HG02763 (cell line): ENCODE measurements at regions not wholly inside any gene's neighbourhood (a gene's known extent, or its start where the extent isn't known, plus 50 kb on each side); places are given as distances from the start of the nearest gene placed in this dataset.

Source experiments
- ATAC-seq: cut with Tn5 transposase; IDR thresholded peaks from one replicate; pipeline ENCODE4 v1.9.1; 2021; ENCODE audit warnings: mild to moderate bottlenecking, moderate library complexity; ENCODE audit not compliant: unreplicated experiment

DNA sequence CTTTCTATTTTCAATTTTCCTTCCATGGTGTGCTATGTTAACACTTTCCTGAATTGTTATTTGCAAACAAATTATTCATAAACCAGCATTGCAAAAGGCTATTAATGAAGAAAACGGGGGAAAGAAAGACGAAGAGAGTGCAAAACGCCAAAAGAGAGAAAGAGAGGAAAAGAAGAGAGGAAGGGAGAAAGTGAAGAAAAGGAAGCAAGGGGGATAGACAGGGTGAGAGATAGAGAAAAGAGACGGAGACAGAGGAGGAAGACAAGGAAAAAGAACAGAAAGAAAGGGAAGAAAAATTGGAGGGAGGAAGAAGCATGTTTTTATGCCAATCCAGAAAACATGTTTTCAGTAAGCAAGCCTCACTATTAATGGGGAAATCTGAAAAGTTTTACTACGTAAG, 310.6 kb downstream of the TFEC start:
- ATAC-seq, result no peak

DNA sequence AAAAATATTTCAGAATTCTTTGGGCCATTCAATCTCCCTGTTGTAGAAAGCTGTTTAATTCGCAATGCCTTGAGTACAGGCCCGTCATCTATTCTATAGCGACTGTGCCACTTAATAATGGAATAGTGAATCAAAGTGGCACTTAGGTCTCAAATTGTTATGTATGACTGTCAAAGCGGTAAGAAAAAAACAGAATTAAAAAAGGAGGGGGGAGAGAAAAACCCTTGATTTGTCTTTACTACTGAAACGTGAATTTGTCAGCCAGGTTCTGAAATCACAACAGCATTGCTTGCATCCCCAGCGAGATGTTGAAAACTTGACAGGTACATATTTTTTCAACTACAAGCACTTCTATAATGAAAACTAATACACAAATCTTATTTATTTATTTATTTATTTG, 320.9 kb downstream of the TFEC start:
- ATAC-seq, result no peak

DNA sequence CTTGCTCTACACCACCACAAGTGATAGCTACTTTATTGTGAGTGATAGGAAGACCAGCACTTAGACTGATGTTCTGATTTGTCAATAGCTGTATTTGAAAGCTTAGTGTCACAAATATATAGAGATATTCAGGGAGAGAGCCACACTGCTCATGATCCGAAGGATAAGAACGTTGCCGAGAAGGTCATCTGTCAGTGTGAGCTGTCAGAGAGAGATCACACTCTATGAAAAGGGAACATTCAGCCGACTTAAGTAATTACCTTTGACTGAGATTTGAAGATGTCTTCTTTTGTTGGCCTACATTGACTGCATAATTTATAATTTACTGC, 322.6 kb downstream of the TFEC start:
- no peak for ATAC-seq

DNA sequence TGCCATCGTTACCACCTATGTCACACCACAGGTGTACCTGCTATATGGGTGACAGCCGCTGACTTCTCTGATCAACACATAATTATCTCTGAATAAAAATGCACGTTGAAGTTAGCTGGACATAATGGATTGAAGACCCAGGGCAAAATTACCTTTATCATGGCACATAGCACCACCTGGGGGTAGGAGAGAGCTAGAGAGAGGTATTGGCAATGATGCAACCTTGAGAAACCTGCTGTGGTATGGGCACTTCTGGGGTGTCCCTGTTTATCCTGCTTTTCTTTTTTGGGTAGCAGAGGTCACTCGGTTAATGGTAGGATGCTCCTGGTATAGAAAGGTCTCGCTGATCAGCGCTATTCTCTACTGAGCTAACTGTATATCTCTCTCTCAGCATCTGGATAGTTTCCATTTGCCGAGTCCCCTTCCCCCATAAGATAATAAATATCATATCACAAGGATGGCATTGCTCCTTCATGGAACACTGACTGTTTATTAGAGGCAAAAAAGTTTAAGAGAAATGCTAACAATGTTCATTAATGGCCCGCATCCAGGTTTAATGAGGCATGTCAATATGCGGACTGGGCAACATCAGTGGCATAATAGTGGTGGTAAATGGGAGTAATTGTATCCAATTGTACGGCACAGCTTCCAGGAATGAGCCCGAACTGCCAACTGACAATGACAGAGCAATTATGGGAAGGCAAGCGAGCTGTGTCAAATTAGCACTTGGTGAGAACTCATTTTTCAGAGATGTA, 323.1 kb downstream of the TFEC start:
- ATAC-seq, result no peak

DNA sequence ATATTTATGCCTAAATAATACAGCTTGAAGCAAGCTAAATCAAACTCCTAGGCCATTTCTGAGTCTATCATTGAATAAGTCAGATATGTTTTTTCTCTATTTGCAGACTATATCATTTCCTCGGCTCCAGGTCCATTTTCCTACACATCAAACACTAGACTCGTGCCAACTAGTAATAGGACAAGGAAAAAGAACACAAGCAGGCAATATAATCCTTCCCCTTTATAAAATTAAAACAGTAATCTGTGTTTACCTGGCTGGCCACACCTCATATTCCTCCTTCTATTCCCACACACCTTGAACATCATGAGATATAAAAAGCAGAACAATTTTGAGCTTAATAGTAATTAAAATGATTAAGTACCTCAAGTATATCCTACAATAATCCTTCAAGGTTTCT, 325.7 kb downstream of the TFEC start:
- ATAC-seq, result no peak

DNA sequence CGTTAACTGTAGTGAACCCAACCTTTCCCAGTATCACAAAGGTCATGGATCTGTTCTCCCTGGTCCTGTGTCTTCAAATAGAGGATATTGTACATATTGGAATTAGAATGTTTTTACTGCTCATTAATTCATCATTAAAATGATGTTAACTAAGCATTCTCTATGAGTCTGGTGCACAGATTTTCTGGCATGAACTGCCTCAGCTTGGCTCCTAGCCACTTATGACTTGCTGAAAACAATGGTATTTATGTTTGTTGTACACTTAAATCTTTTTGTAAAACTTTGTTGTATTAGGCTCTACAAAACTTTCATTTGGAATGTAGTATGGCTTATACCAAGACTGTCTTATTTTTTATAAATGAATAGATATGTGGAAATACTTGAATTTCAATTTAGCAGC, 329.4 kb downstream of the TFEC start:
- no peak for ATAC-seq

DNA sequence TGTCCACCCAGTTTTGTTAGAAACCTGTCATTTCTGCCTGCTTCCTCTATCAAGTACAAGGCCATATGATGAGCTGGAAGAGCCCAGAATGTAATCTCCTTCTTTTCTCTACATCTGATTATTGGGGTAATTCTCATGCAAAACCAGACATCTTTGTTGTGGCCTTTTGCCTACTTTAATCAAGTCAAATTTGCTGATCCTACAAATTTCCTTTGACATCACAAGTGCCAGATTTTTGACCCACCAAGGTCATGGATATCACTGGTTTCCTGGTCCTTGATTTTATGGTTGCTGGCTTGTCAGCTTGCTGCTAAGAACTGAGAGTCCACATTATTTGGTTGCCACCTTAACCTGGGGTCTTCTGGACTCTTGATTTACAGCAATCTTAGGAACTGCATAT, 336.1 kb downstream of the TFEC start:
- ATAC-seq, result no peak

DNA sequence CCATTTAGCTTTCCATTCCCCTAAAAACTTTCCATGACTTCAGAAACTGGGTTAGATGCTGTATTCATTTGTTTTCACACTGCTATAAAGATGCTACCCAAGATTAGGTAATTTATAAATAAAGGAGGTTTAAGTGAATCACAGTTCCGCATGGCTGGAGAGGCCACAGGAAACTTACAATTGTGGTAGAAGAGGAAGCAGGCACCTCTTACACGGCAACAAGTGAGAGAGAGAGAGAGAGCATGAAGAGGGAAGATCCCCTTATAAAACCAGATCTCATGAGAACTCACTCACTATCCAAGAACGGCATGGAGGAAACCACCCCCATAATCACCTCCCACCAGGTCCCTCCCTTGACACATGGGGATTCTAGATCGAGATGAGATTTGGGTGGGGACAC, 336.8 kb downstream of the TFEC start:
- ATAC-seq, result no peak

DNA sequence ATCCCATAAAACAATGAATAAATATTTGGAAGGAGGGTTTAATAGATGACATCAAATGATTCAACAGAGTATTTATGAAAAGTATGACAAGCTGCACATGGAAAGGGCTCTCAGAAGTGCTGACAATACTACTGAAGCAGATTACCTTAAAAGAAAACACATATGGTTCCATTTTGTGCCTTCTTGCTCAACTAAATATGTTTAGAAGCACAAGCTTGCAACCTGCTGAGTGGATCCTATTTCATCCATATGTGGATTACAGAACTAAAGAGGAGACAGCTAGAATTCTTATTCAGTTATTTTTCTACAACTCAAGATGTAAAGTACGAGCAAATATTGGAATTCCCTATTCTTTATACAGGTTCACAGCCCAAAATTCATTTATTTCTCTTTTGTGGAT, 340.6 kb downstream of the TFEC start:
- no peak for ATAC-seq

DNA sequence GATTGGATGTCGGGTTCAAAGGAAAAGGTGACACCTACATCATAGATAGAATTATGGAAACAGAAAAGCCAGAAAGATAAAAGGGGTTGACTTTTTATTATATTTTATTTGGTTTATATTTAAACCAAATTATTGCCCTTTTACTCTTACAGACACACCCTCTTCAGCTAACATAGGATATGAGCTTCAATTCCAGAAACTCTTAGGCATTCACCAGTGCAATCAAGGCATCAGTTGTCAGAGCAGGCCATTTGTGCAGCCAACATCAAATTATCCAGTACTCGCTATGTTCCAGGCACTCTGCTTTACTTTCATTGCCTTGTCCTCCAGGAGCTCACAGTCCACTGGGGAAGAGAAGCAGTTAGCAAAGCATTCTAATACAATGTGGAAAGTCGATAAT, 347.5 kb downstream of the TFEC start:
- ATAC-seq, result no peak

DNA sequence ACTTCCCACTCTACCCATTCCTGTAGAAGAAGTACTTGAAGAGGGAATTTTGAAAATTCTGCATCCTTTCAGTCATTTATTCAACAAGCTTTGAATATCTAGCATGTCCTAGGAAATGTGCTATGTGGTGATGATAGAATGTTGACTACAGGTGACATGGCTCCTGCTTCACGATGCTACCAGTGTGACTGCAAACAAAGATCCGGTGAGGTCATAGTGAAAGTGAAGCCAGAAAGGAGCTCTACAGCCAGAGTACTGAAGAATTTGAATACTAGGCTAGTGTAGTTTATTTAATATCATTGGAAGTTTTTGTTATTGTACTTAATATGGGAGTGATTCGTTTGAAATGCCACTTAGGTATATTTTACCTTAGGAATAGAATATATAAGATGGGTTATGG, 348.1 kb downstream of the TFEC start:
- ATAC-seq, result peak; percentile 46

DNA sequence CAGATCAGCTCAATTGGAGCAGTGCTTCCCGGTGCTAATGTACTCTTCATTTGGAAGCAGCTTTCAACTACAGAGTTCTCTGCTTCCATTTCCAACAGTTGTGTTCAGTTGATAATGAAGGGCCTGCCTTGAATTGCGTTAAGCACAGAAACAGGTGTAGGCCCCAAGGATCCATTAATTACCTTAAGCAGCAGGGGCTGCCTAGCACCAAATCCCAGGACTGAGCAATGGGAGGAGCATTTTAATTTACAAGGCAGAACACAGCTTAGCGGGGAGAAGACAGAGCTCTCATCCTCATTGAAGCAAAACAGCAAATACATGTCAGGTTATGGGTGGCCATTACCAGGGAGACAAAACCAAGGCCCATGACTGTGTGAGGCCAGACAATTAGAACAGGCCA, 349.6 kb downstream of the TFEC start:
- ATAC-seq, result no peak

DNA sequence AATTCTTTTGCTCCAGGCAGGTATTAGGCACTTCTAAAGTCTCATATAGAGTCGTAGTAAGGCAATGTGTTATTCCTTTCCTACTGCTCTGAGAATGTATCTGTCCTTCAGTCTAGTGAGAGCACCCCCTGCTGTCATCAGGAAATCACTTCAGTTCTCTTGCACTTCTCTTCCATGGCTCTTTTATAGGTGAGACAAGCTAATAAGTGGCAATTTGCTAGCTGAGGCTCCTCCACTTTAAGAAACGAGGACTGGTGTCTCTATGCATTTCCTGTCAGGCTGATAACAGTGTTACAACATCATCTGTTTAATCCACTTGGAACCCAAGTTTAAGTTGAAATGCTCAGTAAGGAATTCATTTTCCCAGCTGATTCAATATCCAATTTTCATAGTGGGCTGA, 350.6 kb downstream of the TFEC start:
- peak; percentile 60 for ATAC-seq

DNA sequence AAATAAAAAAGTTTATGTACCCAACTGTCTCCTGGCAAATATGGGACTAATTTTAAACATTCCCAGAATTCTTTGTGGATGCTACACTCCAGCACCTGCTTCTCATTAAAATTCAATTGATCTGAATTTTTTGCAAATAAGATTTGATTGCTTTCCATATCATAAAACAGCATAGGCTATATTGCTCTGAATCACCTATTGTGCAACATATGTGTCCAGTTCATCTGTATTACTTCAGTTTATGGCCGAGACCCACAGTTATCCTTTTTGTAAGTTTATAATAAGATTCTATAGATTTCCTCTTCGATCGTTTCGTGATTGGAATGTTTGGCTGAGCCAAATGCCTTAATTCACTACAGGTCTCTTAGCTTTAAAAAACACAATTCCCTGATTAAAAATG, 351.1 kb downstream of the TFEC start:
- no peak for ATAC-seq

DNA sequence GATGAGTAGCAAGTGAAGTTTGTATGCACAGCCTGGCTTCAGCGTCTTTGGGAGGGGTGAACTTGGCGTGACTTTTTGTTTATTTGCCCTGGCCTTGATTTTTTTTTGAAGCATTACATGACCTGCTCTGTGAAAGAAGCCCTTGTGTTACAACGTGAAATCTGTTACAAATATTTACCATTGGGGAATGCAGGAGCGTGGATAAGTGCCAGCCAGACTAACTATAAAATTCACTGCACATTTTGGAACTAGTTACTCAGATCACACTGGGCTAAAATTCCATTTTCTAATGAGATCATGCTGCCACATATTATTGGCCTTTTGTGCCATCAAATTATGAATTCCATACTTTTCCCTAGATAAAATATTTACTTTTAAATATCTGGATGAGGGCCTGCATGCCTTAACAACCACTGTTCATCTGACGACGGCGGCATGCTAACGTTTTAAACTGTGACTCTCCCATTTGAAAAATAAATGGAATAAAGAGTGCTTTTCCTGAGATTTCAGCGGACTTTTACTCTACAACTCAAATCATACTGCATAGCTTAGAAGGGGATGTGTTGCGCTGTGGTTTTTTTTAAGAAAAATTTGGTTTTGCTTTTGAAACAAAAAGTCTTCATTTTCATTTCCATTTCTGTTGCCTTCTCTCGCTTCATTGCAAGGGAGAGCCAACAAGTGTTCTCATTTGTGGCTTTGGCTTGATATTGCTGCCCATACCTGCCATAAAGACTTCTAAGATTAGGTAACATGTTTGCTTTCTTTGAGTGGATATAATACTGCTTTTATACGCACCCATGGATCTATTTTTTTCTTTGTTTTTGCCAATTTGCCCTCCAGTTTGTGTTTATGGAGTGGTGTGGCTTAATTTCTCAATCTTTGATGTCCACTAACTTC, 352.2 kb downstream of the TFEC start:
- ATAC-seq, result no peak

DNA sequence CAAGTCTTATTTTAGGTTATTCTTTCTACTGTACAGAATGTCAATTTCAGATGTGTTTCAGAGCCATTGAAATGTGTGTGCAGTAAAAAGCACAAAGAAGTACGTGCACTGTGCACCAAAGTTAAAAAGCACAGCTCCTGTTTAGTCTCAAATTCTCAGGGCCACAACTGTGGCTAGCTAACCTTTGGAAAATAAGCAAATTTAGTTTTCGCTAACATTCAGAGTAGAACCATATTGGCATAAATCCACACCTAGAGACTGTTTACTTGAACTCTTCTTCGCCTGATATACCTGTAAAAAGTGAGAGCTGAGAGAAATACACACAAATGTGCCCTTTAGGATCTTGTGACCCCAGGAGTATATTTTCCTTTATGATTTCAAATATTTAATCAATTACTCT, 353.9 kb downstream of the TFEC start:
- ATAC-seq, result no peak

DNA sequence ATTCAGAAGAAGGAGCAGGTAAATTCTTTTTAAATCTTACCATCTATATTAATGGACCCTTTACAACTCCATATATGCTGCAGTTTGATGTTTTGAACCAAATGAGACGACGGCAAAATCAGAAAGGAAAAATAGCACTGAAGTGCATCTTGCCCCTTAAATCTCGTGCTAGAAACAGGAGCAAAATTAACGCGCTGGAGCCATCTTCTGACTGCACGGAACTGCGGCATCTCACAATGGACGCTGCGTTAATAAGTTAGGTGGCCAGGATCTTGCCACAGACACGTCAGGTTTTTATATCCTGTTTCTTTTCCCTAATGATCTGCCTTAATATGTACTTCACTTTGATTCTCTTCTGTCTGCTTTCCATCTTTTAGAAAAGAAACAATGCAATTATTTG, 354.5 kb downstream of the TFEC start:
- ATAC-seq, result no peak

DNA sequence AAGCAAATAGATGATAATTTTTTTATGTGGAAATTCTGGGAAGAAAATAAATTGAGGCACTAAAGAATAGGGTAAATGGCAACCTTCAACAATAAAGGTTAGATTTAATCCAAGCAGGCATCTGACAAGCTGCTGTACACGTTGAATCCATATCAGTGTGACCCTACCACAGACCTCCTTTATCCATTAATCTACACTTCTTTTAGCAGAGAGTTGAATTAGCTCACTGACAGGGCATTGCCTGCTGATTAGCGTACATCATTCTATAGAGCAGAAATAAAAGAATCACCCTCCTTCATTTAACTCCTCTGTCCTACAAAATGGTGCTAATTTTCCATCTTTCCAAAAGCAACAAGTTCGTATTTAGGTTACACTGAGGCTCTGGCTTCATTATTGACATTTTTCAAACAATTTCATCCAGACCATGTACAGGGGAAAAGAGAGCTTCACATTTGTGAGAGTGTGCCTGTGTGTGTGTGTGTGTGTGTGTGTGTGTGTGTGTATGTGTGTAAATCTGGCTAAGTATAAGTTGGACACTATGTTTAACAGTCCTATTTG, 356.0 kb downstream of the TFEC start:
- no peak for ATAC-seq

DNA sequence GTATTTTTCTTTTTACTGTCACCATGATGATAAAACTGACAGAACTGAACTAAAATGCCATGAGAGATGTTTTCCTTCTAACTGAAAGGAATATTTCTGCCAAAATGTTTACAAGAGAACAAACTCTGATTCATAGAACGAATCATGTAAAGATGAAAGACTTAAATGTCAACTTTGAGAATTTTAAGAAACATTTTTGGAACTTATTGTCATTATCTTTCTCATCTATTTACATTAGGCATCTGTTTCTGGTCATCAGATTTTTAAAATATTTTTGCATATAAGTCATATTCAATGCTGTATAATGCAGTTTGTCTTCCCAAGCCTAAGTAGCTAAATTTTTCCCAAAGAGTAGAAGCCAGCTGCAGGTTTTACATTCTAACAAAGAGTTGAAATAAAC, 358.5 kb downstream of the TFEC start:
- ATAC-seq, result no peak

DNA sequence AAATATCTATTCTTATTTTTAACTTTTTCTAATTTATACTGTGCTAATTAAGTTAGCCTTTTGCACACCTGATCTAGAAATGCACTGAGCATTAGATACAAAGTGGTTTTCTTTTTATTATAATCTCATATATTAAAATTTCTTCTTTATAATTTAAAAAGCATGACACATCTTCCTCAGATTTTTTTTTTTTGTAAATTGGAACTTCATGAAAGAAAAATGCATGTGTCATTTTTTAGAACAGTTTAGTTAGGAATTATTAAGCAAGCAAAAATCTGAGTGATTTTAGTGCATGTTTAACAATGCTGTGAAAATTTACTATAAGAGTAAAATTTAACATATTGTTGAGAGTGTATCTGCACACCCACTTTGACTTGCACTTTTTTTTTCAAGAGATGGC, 367.9 kb downstream of the TFEC start:
- ATAC-seq, result no peak

DNA sequence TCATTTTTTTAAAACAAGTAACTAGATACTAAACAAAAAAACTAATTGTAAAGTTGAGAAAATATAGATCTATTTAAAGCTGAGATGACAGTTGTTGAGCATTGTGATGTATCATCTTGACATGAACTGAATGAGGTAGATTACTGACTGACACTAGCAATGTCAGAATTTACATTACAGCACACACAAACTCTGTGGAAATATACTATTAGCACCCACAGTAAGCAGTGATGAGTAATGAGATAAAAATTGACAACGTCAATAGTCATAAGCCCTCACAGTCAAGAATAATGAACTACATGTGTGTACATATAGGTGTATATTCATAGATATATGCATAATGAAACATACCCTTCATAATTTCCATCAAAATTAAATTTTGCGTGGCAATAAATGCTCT, 368.4 kb downstream of the TFEC start:
- ATAC-seq, result no peak

DNA sequence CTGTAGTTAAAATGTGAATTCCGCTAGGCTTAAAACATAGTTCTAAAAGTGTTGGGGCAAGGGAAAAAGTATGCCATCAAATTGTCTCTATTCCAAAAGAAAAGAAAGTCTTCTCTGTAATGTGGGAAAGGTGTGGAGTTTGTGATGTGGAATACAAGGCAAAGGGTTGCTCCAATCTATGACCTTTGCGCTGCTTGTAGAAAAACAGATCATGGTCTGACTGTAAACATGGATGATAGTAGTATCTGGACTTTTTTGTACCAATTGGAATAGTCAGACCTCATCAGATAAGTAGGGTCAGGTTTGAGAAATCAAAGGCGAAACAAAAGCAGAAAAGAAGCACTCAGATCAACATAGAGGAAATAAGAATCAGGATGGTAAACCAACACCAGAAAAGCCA, 372.3 kb downstream of the TFEC start:
- no peak for ATAC-seq
